Stimulated activated CD4-positive, alpha-beta T cell treated with anti-CD3 and anti-CD28 coated beads, Interleukin-2, amount 100 ng/mL, for 48 hours (primary cell): ENCODE measurements at regions not wholly inside any gene's neighbourhood (a gene's known extent, or its start where the extent isn't known, plus 50 kb on each side); places are given as distances from the start of the nearest gene placed in this dataset.

Experiments used
- DNase-seq, 2 donors: peaks; one replicate each; pipeline ENCODE4 v3.0.0-alpha.2; 2020

- DNase-seq: no peak
Observed at GRCh38 chr5:128736553-128736952, 198.5 kb upstream of the FBN2 start.

DNA sequence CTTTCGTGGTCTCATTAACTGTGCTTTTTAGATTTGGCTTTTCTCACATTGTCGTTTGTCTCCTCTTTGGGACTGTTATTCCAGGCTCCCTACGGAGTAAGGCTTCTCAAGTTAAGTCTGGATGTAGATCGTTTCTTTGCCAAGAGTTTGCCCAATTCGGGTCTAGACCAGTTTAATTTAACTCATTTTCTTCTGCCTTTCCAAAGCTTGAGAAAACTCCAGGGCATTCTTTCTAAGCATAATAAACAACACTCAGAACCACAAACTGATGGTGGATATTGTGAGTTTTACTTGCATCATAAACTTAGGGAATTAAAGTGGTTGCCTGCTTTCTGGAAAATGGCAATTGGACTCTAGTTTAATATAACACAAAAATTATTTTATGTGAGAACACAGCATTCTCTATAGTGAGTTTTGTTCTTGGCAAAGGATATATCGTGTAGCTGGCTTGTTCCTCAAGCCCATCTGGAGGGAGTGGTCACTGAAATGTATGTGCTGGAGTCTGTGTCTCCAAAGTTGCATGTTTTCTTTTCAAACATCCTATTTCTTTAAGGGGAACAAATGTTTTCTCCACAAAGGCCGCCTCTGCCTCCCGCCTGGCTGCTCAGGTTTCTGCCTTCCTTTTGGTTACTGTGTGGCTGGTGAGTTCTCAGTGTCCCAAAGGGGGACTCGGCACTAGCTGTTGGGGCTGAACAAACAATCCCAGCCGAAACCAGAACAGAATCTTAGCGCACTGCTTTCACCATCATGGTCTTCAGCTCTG lies 211.3 kb upstream of the FBN2 start:
- DNase-seq: no peak

GRCh38 chr5:128750155-128750554 lies 212.1 kb upstream of the FBN2 start:
- DNase-seq: no peak

DNA sequence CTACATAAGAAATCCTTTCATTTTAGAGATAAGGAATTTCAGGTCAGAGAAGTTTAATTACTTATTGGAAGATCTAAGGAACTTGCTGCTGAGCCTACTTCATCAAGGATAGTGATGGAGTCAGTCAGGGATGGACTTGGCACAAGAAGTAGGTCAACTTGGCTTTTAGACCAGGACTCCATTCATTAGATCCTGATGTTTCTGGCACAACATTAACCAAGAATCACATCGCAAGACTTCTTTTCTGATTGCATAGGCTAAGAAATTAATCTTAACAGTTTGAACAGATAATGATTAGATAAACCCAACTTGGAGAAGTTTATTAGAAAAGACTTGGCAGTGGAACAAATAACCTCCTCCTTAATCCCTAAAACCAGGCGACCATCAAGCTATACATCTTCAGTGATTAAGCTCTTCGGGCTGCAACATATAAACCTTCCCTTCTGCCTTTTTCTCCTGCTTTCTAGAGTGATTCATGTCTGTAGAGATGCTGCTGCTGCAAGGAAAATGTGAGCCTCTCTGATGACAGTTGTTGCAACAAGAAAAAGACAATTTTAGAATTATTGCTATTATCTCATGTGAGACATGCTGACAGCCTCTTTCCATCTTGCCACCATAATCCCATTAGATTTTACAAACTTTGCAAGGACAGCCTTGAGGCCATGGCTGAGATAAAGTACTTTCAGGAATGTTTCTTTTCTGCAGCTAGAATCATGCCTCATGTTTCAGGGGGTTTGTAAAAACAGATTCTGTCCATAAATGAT lies 207.9 kb upstream of the SLC27A6 start:
- no peak for DNase-seq

GRCh38 chr5:128762661-128763306 lies 202.5 kb upstream of the SLC27A6 start:
- DNase-seq: no peak

GRCh38 chr5:128763321-128763720 lies 202.0 kb upstream of the SLC27A6 start:
- DNase-seq: no peak

DNA sequence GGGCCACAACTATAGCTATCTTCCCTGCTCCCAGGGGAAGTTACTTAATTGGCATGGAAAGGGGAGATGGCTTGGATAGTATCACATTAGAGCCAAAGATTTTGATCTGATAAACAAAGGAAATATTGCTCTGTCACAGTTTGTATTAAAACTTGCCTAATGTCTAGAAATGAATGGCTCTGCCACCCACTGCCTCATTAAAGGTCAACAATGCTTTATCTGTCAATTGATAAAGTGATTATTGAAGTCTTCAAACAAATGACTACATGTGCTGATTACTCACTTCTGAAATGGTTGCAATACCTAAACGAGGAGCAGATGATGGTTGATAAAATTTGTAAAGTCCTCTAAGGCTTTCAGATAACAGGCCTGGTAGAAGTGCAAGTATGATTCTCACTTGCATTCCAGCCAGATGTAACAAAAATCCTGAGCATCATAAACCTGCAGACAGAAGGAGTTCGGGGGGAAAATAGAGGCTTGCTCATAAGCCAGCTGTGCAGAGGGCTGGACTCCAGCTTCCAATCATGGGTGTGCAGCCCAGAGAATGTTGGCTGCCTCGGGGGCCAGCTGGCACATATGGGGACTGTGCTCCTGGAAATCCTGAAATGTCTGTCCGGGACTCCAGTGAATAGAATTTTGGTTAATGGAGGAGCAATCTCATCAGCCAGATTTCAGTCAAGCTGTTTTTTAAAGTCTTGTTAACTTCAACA lies 200.5 kb upstream of the SLC27A6 start:
- no peak for DNase-seq

DNA sequence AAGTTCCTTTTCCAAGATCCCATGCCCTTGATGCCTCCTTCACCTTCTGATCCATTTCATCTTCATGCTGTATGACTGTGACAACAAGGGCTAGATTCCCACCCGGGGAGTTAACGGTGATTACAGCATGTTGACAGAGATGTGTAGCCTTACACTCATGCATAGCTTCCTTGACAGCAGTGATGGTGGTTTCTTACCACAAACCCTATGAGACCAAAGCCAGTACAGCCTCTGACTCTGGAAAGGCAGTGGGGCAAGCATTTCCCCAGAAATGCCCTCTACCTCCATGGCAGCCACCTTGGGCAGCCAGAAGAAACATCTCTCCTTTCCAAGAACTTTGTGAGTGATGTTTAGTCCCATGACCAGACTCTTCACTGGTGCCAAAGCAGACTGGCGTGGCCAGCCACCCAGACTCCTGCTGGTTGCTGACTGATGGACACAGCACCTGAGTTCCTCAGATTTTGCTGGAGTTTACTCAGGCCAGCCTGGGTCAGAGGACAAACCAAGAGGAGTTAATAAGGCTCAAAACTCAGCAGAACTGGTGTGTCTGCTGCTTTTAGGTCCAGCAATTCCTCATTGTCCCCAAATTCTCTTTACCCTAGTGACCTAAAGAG lies 199.7 kb upstream of the SLC27A6 start:
- no peak for DNase-seq

GRCh38 chr5:128766406-128766805 lies 198.9 kb upstream of the SLC27A6 start:
- DNase-seq: no peak

- no peak for DNase-seq
Observed at GRCh38 chr5:128770907-128771306, 194.4 kb upstream of the SLC27A6 start.

DNA sequence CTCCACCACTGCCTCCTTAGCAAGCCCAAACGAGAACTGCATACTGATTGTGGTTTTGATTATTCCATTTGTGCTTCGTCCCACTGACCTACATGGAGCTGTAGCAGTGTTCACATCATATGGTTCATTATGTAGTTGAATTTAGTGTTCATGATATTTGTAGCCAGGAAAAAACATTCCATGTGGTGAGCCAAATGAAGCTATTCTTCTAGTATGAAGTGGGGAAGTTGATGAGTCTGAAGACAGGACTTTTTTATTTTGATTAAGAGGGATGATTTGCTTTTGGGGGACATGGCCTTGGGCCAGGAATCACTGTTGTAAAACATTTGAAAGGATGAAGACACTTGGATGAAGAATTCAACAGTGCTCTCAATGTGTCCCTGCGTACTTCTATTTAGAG lies 192.9 kb upstream of the SLC27A6 start:
- no peak for DNase-seq

DNA sequence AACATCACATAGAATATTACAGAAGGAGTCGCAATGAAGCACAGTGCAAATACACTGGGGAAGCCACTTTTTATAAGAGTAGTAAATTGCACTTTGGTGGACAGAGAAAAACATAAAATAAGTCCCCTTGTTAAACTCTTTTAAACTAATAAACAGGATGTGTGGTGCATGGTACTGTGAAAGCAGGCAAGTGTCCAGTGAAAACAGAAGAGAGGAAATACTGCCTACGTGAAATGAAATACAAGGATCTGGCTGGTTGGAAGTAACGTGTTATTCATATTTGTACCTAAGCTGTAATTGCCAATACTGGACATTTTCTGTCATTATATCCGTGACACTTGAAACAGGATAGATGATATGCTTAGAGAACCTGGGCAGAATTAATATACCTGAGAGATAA lies 191.9 kb upstream of the SLC27A6 start:
- DNase-seq: no peak

GRCh38 chr5:128774605-128775004 lies 190.7 kb upstream of the SLC27A6 start:
- no peak for DNase-seq

DNA sequence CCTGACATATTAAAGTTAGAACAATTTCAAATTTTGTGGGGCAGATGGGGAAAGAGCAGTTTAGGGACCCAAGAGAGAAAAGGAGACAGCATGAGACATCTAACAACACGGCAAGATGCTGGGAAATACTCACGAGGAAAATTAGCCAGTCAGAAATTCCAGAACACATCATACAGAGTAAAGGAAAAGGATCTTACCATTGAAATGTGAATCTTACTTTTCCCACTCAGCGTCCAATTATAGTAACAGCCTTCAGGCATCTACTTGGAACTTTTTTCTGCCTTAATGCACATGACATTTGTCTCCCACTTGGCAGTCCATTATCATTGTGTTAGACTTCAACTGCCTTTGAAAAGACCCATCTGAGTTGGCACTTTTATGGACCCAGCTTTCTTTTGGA lies 189.7 kb upstream of the SLC27A6 start:
- DNase-seq: no peak

GRCh38 chr5:128777052-128777451 lies 188.2 kb upstream of the SLC27A6 start:
- DNase-seq: no peak

DNA sequence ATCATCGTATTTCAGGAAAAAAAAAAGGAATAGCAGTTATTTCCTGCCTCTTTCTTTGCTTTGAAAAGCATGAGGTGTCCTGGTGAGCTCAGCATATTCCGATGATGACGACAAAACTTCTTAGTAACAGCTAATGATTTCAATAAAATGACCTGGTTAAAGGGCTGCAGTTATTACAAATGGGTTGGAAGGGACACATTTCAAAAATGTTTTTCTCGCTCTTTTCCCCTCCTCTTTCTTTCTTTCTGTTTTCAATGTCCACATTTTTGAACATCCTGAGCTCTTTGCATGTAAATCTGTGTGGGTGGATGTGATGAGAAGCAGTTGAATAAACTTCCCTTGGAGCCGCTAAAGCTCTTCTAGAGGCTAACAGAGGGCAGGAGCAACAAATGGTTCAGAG lies 186.8 kb upstream of the SLC27A6 start:
- DNase-seq: no peak

GRCh38 chr5:128782446-128782845 lies 182.8 kb upstream of the SLC27A6 start:
- no peak for DNase-seq

- DNase-seq: no peak
Observed at GRCh38 chr5:128784726-128785125, 180.6 kb upstream of the SLC27A6 start.

GRCh38 chr5:128791312-128791711 lies 174.0 kb upstream of the SLC27A6 start:
- no peak for DNase-seq

- no peak for DNase-seq
Observed at GRCh38 chr5:128796506-128796905, 168.8 kb upstream of the SLC27A6 start.

DNA sequence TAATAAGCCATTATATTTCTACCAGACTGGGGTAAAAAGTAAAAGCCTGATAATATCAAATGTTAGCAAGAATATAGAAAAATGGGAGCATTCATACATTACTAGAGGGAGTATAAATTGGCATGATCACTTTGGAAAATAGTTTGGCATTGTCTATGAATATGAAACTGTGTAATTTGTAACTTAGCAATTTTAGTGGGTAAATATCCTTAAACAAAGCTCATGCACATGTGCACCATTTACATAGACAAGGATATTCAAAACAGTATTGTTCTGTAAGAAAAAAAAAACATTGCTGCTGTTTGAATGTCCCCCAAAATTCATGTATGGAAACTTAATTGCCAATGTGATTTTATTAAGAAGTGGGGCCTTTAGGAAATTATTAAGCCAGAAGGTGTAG lies 166.4 kb upstream of the SLC27A6 start:
- DNase-seq: no peak

DNA sequence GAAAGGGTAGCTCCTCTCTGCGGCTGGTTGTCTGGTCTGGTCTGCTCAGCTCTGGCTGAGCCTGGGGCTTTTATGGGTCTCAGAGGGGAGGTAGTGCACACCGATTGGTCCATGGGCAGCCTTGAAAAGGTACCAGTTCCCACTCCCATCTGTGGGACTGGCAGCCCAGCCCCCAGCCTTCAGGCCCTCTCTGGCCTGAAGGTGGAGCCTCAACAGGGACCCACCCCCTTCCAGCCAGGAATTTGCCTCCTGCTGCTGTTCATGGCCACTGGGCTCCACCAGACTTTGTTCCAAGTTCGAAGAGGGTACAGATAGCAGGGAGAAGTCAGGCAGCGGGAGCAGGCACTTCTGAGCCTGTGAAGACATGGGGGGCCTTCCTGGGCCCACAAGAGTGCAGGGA lies 165.3 kb upstream of the SLC27A6 start:
- DNase-seq: no peak

- no peak for DNase-seq
Observed at GRCh38 chr5:128800377-128800776, 164.9 kb upstream of the SLC27A6 start.
